ENCODE measurements at regions not wholly inside any gene's neighbourhood (a gene's known extent, or its start where the extent isn't known, plus 50 kb on each side); places are given as distances from the start of the nearest gene placed in this dataset.

DNA sequence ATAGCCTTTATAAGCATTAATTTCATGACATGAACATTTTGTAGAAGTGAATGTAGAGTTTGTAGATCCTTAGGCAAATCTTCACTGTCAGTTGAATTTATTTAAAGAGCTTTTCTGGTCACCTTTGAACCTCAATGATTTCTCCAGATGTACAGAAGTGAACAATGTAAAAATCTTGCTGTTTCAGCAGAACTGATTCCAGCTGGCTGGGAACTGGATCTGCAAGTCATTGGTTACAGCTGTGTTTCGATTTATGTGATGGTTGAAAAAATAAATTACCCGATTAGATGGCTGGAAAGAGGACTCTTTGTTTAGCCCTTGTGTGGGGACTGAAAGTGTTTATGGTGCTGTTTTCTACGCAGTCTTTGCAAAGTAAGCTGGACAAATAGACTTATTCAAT is 849.8 kb downstream of the USP25 start:
- WGBS, 2 donors: 24 to 48% methylated on average over 3 of the region's 3 CpGs
- intact Hi-C loops (cut with DNase I): no loop called here
- no peaks in the 10 kb centered on the region for H3K9me3 ChIP-seq
- ATAC-seq (peak in 6 of 8 donors; percentile 29 to 77 (median 72)), DNase-seq (peak in 1 of 2 donors; percentile 33)
- H3K4me3 ChIP-seq: peak overlapping the region in 1 of 10 donors; percentile 26
- H3K27ac ChIP-seq: peak overlapping the region in 4 of 10 donors; percentile 30 to 64 (median 42)
- no peaks in the 10 kb centered on the region for H3K36me3 ChIP-seq
- H3K27me3 ChIP-seq: no peaks in the 10 kb centered on the region
- H3K4me1 ChIP-seq: peaks cover 0 to 34% (median 21%) of the 10 kb centered on the region in 9 donors
- TF ChIP-seq, protein P1, sequence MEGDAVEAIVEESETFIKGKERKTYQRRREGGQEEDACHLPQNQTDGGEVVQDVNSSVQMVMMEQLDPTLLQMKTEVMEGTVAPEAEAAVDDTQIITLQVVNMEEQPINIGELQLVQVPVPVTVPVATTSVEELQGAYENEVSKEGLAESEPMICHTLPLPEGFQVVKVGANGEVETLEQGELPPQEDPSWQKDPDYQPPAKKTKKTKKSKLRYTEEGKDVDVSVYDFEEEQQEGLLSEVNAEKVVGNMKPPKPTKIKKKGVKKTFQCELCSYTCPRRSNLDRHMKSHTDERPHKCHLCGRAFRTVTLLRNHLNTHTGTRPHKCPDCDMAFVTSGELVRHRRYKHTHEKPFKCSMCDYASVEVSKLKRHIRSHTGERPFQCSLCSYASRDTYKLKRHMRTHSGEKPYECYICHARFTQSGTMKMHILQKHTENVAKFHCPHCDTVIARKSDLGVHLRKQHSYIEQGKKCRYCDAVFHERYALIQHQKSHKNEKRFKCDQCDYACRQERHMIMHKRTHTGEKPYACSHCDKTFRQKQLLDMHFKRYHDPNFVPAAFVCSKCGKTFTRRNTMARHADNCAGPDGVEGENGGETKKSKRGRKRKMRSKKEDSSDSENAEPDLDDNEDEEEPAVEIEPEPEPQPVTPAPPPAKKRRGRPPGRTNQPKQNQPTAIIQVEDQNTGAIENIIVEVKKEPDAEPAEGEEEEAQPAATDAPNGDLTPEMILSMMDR (IDR thresholded peaks at IDR 0.05): no peak

DNA sequence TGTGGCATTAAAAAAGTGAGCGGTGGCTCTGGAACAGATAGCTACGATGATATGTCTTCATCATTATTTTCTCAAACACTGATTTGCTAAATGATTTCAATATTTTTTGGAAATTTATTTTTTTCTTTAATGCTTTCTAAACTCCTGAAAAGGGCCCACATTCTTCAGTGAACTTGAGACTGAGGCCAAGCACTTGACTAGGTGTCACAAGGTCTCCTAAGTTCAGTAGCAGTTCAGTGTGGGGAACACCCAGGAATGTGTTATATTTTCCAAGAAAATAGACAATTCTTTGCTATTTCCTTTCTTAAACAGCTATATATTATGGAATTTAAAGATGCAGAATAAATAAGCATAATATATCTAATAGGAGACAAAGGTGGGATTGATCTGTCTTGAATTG is 850.9 kb downstream of the USP25 start:
- intact Hi-C loops (cut with DNase I): loop anchor here in 2 of 10 donors (10.0 kb wide), 3 partner anchors 46 to 156 kb away; no protein-coding TSS in a partner anchor
- H3K27ac ChIP-seq: peak overlapping the region in 1 of 10 donors; percentile 12
- WGBS, 2 donors: 92 to 94% methylated on average over 2 of the region's 2 CpGs

DNA sequence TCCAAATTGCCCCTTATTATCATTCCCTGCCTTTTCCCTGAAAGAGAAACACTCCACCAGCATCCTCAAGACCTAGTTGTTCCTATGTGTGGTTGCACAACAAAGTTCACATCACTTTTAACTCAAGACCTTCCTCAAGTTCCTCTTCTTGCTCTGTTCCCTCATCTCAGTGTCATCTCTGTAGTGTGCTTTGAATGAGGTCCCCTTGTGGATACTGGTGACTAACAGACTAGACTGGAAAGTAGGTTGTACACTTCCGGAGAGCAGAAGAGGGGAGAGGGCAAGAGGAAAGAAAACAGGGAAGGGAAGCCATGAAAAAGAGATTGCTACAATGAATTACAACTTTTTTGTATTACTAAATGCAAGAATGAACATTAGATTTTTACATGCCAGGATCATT is 853.8 kb downstream of the USP25 start:
- WGBS, 2 donors: 81 to 89% methylated on average over 1 of the region's 1 CpG

More for the DNA sequence above, 850.9 kb downstream of the USP25 start:
- Histone ChIP-seq H3K27me3 (no peaks in the 10 kb centered on the region), H3K4me3 (no peak overlapping the region), H3K9me3 (no peaks in the 10 kb centered on the region), H3K4me1 (peaks cover 0 to 35% (median 21%) of the 10 kb centered on the region in 9 donors), H3K36me3 (no peaks in the 10 kb centered on the region)
- DNase-seq (no peak), ATAC-seq (no peak)
- TF ChIP-seq, protein P1 (IDR thresholded peaks at IDR 0.05): no peak

DNA sequence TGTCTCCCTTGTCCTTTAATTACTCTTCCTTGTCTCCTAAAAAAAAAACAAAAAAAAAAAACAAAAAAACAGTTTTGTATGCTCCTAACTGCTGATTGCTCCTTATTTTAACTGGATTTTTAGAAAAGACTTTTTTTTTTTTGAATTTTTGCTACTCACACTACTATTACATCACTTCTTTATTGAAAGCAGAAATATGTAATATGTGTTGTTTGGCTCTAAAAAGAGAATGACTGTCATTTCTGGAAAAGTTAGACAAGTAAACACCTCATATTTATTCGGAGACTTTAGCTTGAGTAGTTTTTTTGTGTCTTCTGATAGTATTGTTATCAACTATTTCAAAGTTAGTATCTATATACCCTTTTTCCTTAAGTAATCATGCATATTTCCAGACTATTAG is 855.0 kb downstream of the USP25 start:
- 73 to 75% methylated on average over 1 of the region's 1 CpG for WGBS, 2 donors
- ATAC-seq: no peak

More for the DNA sequence above, 853.8 kb downstream of the USP25 start:
- intact Hi-C loops (cut with DNase I): loop anchor here in 2 of 10 donors (10.0 kb wide), 3 partner anchors 49 to 159 kb away; no protein-coding TSS in a partner anchor
- Histone ChIP-seq H3K27ac (no peak overlapping the region), H3K36me3 (no peaks in the 10 kb centered on the region), H3K9me3 (no peaks in the 10 kb centered on the region), H3K27me3 (no peaks in the 10 kb centered on the region), H3K4me3 (no peak overlapping the region), H3K4me1 (peaks cover 2 to 63% (median 40%) of the 10 kb centered on the region in 9 donors)
- ATAC-seq (no peak), DNase-seq (no peak)
- TF ChIP-seq, protein P1 (IDR thresholded peaks at IDR 0.05): no peak

More for the DNA sequence above, 855.0 kb downstream of the USP25 start:
- no peaks in the 10 kb centered on the region for H3K27me3 ChIP-seq
- no peak for DNase-seq
- no peaks in the 10 kb centered on the region for H3K9me3 ChIP-seq
- TF ChIP-seq, protein P1 (IDR thresholded peaks at IDR 0.05): no peak
- H3K4me3 ChIP-seq: no peak overlapping the region
- intact Hi-C loops (cut with DNase I): loop anchor here in 2 of 10 donors (10.0 kb wide), 3 partner anchors 50 to 160 kb away; no protein-coding TSS in a partner anchor
- peak overlapping the region in 1 of 10 donors; percentile 15 for H3K27ac ChIP-seq
- peaks cover 2 to 53% (median 31%) of the 10 kb centered on the region in 9 donors for H3K4me1 ChIP-seq
- no peaks in the 10 kb centered on the region for H3K36me3 ChIP-seq
